ENCODE measurements at regions not wholly inside any gene's neighbourhood (a gene's known extent, or its start where the extent isn't known, plus 50 kb on each side); places are given as distances from the start of the nearest gene placed in this dataset.

DNA sequence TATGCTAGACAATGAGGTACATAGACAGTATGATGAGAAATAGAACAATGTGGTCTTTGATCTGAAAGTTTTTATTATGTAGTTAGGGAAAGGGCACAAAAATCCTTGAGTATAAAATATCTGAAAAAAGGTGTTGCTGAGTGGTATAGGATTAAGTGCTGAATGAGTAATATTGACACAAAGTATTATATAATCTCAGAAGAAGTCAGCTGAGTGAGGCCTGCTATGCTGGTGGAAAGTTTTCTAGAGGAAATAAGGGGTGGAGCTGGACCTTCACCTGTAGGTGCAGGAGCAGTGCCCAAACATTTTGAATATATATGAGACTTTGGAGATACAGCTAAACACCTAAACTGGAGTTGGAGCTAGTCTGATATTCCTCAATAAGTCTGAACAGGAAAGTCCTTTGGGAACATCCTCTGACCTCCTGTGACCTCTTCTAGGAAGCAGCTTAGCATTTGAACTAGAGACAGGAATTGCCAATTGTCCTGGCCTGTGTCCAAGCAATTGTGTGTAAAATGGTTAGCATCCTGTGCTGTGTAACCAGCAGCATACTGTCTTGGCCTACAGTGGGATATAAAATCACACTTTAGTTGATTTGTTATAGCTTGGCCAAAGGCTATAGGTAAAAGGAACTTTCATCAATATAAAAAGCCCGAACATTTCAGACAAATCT is 285.3 kb downstream of the ANKRD50 start:
- DNase-seq (peak in 1 of 2 donors; percentile 85), ATAC-seq (peak; percentile 45 to 95 (median 86))
- WGBS, 2 donors: 64 to 68% methylated on average over 1 of the region's 1 CpG
- intact Hi-C loops (cut with DNase I): loop anchor here in 1 of 10 donors (5.0 kb wide), 2 partner anchors 50 to 285 kb away; partner anchors contain the start of gene ANKRD50
- no peaks in the 10 kb centered on the region for H3K9me3 ChIP-seq
- no peaks in the 10 kb centered on the region for H3K36me3 ChIP-seq
- peak overlapping the region in 6 of 10 donors; percentile 1 to 67 (median 34) for H3K27ac ChIP-seq
- H3K4me3 ChIP-seq: no peak overlapping the region
- H3K27me3 ChIP-seq: no peaks in the 10 kb centered on the region
- H3K4me1 ChIP-seq: peaks cover 0 to 33% (median 9%) of the 10 kb centered on the region in 9 donors
- TF ChIP-seq, protein P1, sequence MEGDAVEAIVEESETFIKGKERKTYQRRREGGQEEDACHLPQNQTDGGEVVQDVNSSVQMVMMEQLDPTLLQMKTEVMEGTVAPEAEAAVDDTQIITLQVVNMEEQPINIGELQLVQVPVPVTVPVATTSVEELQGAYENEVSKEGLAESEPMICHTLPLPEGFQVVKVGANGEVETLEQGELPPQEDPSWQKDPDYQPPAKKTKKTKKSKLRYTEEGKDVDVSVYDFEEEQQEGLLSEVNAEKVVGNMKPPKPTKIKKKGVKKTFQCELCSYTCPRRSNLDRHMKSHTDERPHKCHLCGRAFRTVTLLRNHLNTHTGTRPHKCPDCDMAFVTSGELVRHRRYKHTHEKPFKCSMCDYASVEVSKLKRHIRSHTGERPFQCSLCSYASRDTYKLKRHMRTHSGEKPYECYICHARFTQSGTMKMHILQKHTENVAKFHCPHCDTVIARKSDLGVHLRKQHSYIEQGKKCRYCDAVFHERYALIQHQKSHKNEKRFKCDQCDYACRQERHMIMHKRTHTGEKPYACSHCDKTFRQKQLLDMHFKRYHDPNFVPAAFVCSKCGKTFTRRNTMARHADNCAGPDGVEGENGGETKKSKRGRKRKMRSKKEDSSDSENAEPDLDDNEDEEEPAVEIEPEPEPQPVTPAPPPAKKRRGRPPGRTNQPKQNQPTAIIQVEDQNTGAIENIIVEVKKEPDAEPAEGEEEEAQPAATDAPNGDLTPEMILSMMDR (IDR thresholded peaks at IDR 0.05): no peak

DNA sequence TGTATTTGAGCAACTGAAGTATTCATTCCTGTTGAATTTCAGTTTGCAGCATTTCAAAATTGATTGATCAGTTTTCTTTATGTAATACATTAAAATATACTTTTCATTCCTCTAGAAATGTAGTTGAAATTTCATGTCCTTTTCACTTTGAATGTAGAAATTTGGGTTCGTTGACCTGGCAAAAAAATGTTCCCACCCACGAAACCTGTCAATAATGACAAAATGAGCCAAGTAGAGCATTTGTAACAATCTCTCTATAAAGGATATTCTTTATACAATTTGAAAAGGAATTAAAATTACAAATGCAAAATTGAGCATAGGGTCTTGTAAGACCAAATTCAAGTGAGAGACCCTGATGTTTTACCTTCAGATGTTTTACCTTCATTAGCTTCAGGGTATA is 283.9 kb downstream of the ANKRD50 start:
- Histone ChIP-seq H3K9me3 (no peaks in the 10 kb centered on the region), H3K4me1 (peaks cover 0 to 33% (median 9%) of the 10 kb centered on the region in 9 donors), H3K36me3 (no peaks in the 10 kb centered on the region), H3K27me3 (no peaks in the 10 kb centered on the region), H3K27ac (peak overlapping the region in 1 of 10 donors; percentile 32), H3K4me3 (no peak overlapping the region)
- intact Hi-C loops (cut with DNase I): loop anchor here in 1 of 10 donors (5.0 kb wide), 2 partner anchors 49 to 284 kb away; partner anchors contain the start of gene ANKRD50
- WGBS, 2 donors: 90 to 95% methylated on average over 2 of the region's 2 CpGs
- ATAC-seq: no peak
- TF ChIP-seq, protein P1 (IDR thresholded peaks at IDR 0.05): no peak
- DNase-seq: no peak

DNA sequence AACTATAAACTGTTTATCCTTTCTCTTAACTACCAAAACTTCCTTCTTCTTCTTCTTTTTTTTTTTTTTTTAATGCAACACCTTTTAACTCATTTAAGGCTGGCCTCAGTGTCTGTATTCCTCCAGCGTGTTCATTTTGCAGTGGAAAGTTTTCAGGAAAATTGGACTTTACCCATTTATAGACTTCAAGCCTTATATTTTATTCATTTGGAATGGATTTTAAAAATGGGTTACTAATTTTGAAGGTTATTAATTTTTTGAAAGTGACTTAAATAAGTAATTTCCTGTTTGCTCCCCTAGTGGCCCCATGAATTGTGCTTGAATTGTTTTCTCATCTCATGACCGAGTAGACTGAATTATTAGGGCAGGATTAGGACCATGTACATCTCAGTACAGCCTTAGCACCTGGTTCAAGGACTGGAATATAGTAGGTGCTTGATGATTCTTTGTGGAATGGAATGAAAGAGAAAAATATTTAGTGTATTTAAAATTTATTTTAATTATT is 282.7 kb downstream of the ANKRD50 start:
- TF ChIP-seq, protein P1 (IDR thresholded peaks at IDR 0.05): no peak
- DNase-seq (no peak), ATAC-seq (no peak)
- Histone ChIP-seq H3K9me3 (no peaks in the 10 kb centered on the region), H3K4me3 (no peak overlapping the region), H3K4me1 (peaks cover 0 to 33% (median 9%) of the 10 kb centered on the region in 9 donors), H3K27ac (peak overlapping the region in 1 of 10 donors; percentile 34), H3K27me3 (no peaks in the 10 kb centered on the region), H3K36me3 (no peaks in the 10 kb centered on the region)
- intact Hi-C loops (cut with DNase I): loop anchor here in 1 of 10 donors (5.0 kb wide), 2 partner anchors 48 to 283 kb away; partner anchors contain the start of gene ANKRD50
- WGBS, 2 donors: 62 to 64% methylated on average over 2 of the region's 2 CpGs

DNA sequence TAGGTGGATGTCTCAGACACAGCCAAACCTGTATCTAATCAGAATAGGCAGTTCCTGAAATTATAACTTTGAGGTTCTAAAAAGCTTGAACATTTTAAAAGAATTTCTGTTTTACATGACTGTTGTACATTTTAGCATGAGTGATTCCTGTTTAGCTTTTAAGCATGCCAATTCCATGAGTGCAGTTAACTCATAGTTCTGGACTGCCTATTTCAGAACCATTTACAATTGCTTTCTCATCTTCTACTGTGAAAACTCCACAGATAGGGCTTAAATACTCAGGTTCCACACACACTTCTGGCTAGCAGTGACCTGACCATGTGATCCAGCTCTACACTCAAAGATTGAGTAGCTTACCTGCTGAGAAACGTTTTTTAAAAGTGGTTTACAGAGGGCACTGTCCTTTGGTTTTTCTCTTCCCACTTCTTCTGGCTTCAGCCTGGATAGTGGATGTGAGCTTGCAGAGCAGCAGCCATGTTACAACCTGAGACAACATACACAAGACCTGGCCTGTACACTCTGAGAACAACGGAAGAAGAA is 280.8 kb downstream of the ANKRD50 start:
- Histone ChIP-seq H3K36me3 (no peaks in the 10 kb centered on the region), H3K27ac (no peak overlapping the region), H3K9me3 (no peaks in the 10 kb centered on the region), H3K27me3 (no peaks in the 10 kb centered on the region), H3K4me1 (peaks cover 0 to 30% (median 9%) of the 10 kb centered on the region in 9 donors), H3K4me3 (no peak overlapping the region)
- intact Hi-C loops (cut with DNase I): no loop called here
- DNase-seq: no peak
- WGBS, 2 donors: 77 to 80% methylated on average over 2 of the region's 2 CpGs
- TF ChIP-seq, protein P1 (IDR thresholded peaks at IDR 0.05): no peak
- ATAC-seq: no peak
